Tibial artery (tissue), 4 donors: ENCODE measurements at regions not wholly inside any gene's neighbourhood (a gene's known extent, or its start where the extent isn't known, plus 50 kb on each side); places are given as distances from the start of the nearest gene placed in this dataset.

Experiments used
- DNase-seq, 2 donors: peaks; one replicate each; pipeline ENCODE4 v3.0.0-alpha.2; 2019
- H3K27ac ChIP-seq, 2 donors: fragments of 200-600 bp; sonication (generic) in 1 of 2; 1 replicate in 1 of 2; 2 replicates in 1 of 2; pipeline ENCODE4 v1.5.1; 2018 to 2019; ENCODE audit warnings: mild to moderate bottlenecking in 1 of 2
- H3K27me3 ChIP-seq, 2 donors: fragments of 200-600 bp; sonication (generic) in 1 of 2; one replicate each; pipeline versions ENCODE4 v1.5.1 to v1.6.0; 2016 to 2019
- H3K36me3 ChIP-seq, 3 donors: fragments of 200-600 bp; sonication (generic) in 2 of 3; one replicate each; pipeline ENCODE4 v1.5.1; 2016 to 2019; ENCODE audit warnings: mild to moderate bottlenecking in 2 of 3
- H3K4me1 ChIP-seq, 4 donors: fragments of 200-600 bp; sonication (generic) in 2 of 4; 1 replicate in 3 of 4; 2 replicates in 1 of 4; pipeline ENCODE4 v1.5.1; 2016 to 2019
- H3K4me3 ChIP-seq, 2 donors: fragments of 200-600 bp; sonication (generic) in 1 of 2; 1 replicate in 1 of 2; 2 replicates in 1 of 2; pipeline ENCODE4 v1.5.1; 2018 to 2019; ENCODE audit warnings: mild to moderate bottlenecking in 2 of 2
- H3K9me3 ChIP-seq, 3 donors: fragments of 200-600 bp; sonication (generic) in 1 of 3; one replicate each; pipeline ENCODE4 v1.5.1; 2016 to 2019
- intact Hi-C: fragments of 100-400 bp; cut with DNase I; formaldehyde crosslinking; loops from one replicate; pipeline ENCODE4 v1.15.0; 2023; ENCODE audit warnings: low total_unique reads
- TF ChIP-seq, protein P1 (sequence below), 2 experiments: fragments of 200-600 bp in 1 of 2; fragments of 450-650 bp in 1 of 2; IDR thresholded peaks; one replicate each; pipeline ENCODE4 v1.5.1; 2017 to 2019; ENCODE audit warnings: antibody characterized with exemption in 2 of 2, mild to moderate bottlenecking in 1 of 2, moderate library complexity in 1 of 2

DNA sequence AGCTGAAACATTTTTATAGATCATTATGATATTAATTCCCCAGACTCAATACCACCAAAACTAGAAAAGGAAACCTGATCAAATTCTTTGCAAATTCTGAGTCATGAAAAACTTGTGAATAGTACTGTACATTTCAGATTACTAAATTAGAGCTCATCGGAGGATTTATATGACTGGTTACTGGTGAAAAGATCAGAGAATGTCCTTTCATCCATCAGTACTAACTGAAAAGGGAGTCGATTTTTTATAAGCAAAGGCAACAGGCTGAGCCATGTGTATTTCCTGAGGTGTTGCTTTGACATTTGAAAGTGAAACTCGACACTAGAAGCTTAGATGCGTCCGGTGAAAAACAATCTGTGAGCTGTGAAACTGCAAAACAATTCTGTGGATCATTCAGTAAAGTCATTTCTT, 155.7 kb downstream of the TNFSF18 start:
- Histone ChIP-seq H3K36me3 (no peaks in the 10 kb centered on the region), H3K4me3 (no peak overlapping the region), H3K9me3 (no peaks in the 10 kb centered on the region), H3K27me3 (no peaks in the 10 kb centered on the region), H3K4me1 (peaks cover 0 to 8% (median 2%) of the 10 kb centered on the region in 4 donors), H3K27ac (no peak overlapping the region)
- intact Hi-C loops, result no loop called here
- TF ChIP-seq, protein P1, sequence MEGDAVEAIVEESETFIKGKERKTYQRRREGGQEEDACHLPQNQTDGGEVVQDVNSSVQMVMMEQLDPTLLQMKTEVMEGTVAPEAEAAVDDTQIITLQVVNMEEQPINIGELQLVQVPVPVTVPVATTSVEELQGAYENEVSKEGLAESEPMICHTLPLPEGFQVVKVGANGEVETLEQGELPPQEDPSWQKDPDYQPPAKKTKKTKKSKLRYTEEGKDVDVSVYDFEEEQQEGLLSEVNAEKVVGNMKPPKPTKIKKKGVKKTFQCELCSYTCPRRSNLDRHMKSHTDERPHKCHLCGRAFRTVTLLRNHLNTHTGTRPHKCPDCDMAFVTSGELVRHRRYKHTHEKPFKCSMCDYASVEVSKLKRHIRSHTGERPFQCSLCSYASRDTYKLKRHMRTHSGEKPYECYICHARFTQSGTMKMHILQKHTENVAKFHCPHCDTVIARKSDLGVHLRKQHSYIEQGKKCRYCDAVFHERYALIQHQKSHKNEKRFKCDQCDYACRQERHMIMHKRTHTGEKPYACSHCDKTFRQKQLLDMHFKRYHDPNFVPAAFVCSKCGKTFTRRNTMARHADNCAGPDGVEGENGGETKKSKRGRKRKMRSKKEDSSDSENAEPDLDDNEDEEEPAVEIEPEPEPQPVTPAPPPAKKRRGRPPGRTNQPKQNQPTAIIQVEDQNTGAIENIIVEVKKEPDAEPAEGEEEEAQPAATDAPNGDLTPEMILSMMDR (IDR thresholded peaks at IDR 0.05), result no peak
- no peak for DNase-seq

DNA sequence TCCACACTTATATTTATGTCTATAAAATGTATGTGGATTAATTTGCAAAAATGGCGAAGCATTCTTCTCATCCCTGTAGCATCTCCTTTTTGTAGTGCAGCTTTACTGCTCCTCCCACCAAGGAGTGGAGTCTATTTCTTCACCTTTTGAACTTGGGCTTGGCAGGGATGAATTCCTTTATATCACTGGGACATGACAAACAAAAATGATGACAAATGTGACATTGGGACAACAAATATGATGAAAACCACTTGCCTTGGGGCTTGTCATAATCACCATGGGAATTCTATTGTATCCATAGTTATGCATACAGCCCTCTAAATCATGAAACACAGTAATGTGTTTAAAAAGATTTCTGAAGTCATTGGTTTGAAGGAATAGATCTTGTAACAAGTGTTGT, 155.0 kb downstream of the TNFSF18 start:
- DNase-seq, result no peak
- Histone ChIP-seq H3K9me3 (no peaks in the 10 kb centered on the region), H3K4me1 (peaks cover 0 to 8% (median 2%) of the 10 kb centered on the region in 4 donors), H3K27me3 (no peaks in the 10 kb centered on the region), H3K36me3 (no peaks in the 10 kb centered on the region), H3K27ac (no peak overlapping the region), H3K4me3 (no peak overlapping the region)
- TF ChIP-seq, protein P1 (IDR thresholded peaks at IDR 0.05), result no peak
- intact Hi-C loops, result no loop called here

DNA sequence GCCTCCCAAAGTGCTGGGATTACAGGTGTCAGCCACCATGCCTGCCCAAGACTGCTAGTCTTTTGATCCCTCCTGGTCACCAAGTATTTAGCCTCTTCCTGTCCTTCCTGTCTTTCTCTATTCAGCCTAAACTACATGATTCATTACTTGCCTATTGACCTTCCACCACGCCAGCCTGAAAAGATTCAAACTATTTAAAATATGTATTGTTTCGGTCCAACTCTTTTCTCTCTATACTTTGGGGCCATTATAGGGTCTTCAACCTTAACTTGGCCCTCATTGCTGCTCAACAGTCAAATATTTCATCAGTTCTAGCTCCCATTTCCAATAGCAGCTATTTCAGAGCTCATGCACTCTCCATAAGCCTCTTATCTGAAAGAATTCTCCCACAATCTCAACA, 153.0 kb downstream of the TNFSF18 start:
- H3K36me3 ChIP-seq, result no peaks in the 10 kb centered on the region
- TF ChIP-seq, protein P1 (IDR thresholded peaks at IDR 0.05), result no peak
- intact Hi-C loops, result no loop called here
- no peaks in the 10 kb centered on the region for H3K9me3 ChIP-seq
- no peak overlapping the region for H3K4me3 ChIP-seq
- H3K27ac ChIP-seq, result no peak overlapping the region
- DNase-seq, result no peak
- H3K27me3 ChIP-seq, result no peaks in the 10 kb centered on the region
- H3K4me1 ChIP-seq, result peaks cover 0 to 8% (median 2%) of the 10 kb centered on the region in 4 donors

DNA sequence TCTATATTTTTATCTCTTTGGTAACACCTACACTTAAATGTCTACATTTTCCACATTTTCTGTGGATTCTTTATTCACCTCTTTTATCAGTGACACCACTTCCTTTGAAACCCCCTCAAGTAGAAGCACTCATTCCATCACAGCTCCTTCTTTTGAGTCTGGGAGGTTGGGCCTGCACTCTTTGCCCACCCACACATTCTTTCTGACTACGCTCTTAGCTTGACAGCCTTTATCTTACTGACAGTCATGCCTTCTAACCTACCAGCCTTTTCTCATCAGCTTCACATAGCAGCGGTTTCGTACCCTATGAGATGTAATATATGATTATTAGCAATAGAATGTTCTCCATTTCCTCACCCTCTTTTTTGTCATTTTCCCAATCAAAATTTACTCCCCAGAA, 151.9 kb downstream of the TNFSF18 start:
- no peak overlapping the region for H3K4me3 ChIP-seq
- no peak for DNase-seq
- H3K4me1 ChIP-seq, result peaks cover 0 to 11% (median 5%) of the 10 kb centered on the region in 4 donors
- TF ChIP-seq, protein P1 (IDR thresholded peaks at IDR 0.05), result no peak
- H3K9me3 ChIP-seq, result no peaks in the 10 kb centered on the region
- H3K27ac ChIP-seq, result no peak overlapping the region
- no peaks in the 10 kb centered on the region for H3K36me3 ChIP-seq
- H3K27me3 ChIP-seq, result no peaks in the 10 kb centered on the region
- intact Hi-C loops, result no loop called here

DNA sequence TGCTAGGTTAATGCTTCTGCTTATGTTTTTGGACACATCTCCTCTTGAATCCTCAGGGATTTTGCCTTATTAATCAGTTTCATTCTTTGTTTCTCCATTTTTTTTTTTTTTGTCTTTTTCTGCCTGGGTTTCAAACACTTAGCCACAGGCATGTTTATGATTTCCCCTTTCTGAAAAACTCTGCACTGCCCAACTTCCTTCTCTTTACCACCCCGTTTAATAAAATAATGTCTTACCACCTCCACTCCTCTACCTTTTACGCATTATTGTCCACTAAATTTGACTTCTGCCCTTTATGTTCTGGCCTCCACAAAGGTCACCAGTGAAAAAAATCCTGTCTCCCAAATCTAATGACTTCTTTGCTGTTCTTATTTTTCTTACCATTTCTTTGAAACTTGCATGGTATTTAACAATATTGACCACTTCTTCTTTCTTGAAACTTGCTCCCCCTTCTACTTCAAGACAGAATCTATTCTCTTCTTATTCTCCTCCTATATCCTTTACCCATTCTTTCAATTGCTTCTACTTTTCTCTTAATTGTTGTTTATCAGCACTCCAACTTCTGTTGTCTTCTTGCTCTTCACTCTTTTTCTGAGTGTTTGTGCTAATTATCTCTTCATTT, 150.3 kb downstream of the TNFSF18 start:
- Histone ChIP-seq H3K27ac (no peak overlapping the region), H3K4me3 (no peak overlapping the region), H3K27me3 (no peaks in the 10 kb centered on the region), H3K4me1 (peaks cover 0 to 11% (median 3%) of the 10 kb centered on the region in 4 donors), H3K36me3 (no peaks in the 10 kb centered on the region), H3K9me3 (no peaks in the 10 kb centered on the region)
- intact Hi-C loops, result no loop called here
- TF ChIP-seq, protein P1 (IDR thresholded peaks at IDR 0.05), result no peak
- DNase-seq, result no peak

DNA sequence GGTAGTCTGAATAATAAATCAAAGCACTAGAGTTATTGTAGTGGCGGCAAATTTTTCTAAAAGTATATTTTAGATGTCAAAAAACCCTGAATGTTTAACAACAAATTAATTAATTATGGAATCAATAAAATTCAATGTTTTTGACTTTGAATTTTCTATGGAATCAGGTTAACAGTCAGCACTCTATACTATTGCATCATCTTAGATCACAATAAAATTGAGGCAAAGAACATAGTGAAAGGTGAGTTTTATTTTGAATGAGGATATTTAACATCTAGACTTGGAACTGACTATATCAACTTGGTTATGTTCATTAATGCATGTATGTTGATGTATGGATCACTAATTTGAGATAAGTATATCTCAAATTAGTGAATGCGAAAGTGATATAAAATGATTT, 148.5 kb downstream of the TNFSF18 start:
- Histone ChIP-seq H3K4me1 (peaks cover 0 to 11% (median 3%) of the 10 kb centered on the region in 4 donors), H3K9me3 (no peaks in the 10 kb centered on the region), H3K36me3 (no peaks in the 10 kb centered on the region), H3K27me3 (no peaks in the 10 kb centered on the region), H3K4me3 (no peak overlapping the region), H3K27ac (no peak overlapping the region)
- TF ChIP-seq, protein P1 (IDR thresholded peaks at IDR 0.05), result no peak
- intact Hi-C loops, result no loop called here
- DNase-seq, result no peak
